NCI-H1092 (cell line): ENCODE measurements at regions not wholly inside any gene's neighbourhood (a gene's known extent, or its start where the extent isn't known, plus 50 kb on each side); places are given as distances from the start of the nearest gene placed in this dataset.

Experiments
- DNase-seq: peaks from one replicate; lab custom pipeline; 2025; lab: John Stamatoyannopoulos, UW

- DNase-seq = no peak
These were observed 909.9 kb upstream of the CHAC2 start for GRCh38 chr2:52857722-52858121.

GRCh38 chr2:52852006-52852405 is 915.6 kb upstream of the CHAC2 start:
- DNase-seq = no peak

- no peak for DNase-seq
These were observed 922.7 kb upstream of the CHAC2 start for GRCh38 chr2:52844701-52845423.

GRCh38 chr2:52835909-52836308 is 931.7 kb upstream of the CHAC2 start:
- no peak for DNase-seq

GRCh38 chr2:52831216-52831615 is 936.4 kb upstream of the CHAC2 start:
- DNase-seq = no peak

GRCh38 chr2:52828112-52828511 is 939.5 kb upstream of the CHAC2 start:
- DNase-seq = no peak

- DNase-seq = no peak
These were observed 946.0 kb upstream of the CHAC2 start for GRCh38 chr2:52821631-52822030.

GRCh38 chr2:52818958-52819357 is 948.6 kb upstream of the CHAC2 start:
- no peak for DNase-seq

- no peak for DNase-seq
These were observed 957.1 kb upstream of the CHAC2 start for GRCh38 chr2:52810460-52810859.

- DNase-seq = no peak
These were observed 961.6 kb upstream of the CHAC2 start for GRCh38 chr2:52805901-52806410.

- DNase-seq = no peak
These were observed 973.0 kb upstream of the CHAC2 start for GRCh38 chr2:52794581-52794980.

GRCh38 chr2:52779446-52779845 is 988.2 kb upstream of the CHAC2 start:
- no peak for DNase-seq

GRCh38 chr2:52776571-52776970 is 991.0 kb upstream of the CHAC2 start:
- DNase-seq = no peak

- DNase-seq = no peak
These were observed 991.9 kb upstream of the CHAC2 start for GRCh38 chr2:52775674-52776073.

- DNase-seq = no peak
These were observed 1001.9 kb upstream of the CHAC2 start for GRCh38 chr2:52765735-52766134.

GRCh38 chr2:52749764-52750163 is 1017.8 kb upstream of the CHAC2 start:
- DNase-seq = no peak

- DNase-seq = no peak
These were observed 1022.5 kb upstream of the CHAC2 start for GRCh38 chr2:52745144-52745543.

GRCh38 chr2:52732849-52733395 is 1034.7 kb upstream of the CHAC2 start:
- DNase-seq = no peak

GRCh38 chr2:52724585-52724984 is 1043.0 kb upstream of the CHAC2 start:
- no peak for DNase-seq

- no peak for DNase-seq
These were observed 1049.8 kb upstream of the CHAC2 start for GRCh38 chr2:52717836-52718235.

- no peak for DNase-seq
These were observed 1056.6 kb upstream of the CHAC2 start for GRCh38 chr2:52710810-52711618.

GRCh38 chr2:52704251-52704650 is 1063.4 kb upstream of the CHAC2 start:
- no peak for DNase-seq

GRCh38 chr2:52703004-52703403 is 1064.6 kb upstream of the CHAC2 start:
- no peak for DNase-seq
